ENCODE measurements at regions not wholly inside any gene's neighbourhood (a gene's known extent, or its start where the extent isn't known, plus 50 kb on each side); places are given as distances from the start of the nearest gene placed in this dataset.
A peak's percentile ranks its signal among the peaks of the same experiment; 100 is the strongest.

DNA sequence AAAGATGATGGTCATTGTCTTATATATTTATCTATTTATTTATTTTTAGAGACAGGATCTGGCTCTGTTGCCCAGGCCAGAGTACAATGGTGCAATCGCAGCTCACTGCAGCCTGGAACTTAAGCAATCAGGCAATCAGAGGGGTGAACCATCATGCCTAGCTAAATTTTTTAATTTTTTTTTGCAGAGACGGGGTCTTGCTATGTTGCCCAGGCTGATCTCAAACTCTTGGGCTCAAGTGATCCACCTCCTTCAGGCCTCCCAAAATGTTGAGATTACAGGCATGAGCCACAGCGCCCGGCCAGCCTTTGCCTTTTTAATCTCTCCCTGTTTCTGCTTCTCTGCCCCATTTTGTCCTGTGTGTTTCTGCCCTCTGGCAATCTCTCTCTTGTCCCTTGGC is 102.2 kb downstream of the NCR2 start:
- H3K9me3 Mint-ChIP-seq, result no peaks in the 10 kb centered on the region
- H3K27ac Mint-ChIP-seq, result peak overlapping the region; percentile 12
- H3K4me3 Mint-ChIP-seq, result no peak overlapping the region
- H3K4me1 ChIP-seq, result peaks cover 20% of the 10 kb centered on the region
- no peaks in the 10 kb centered on the region for H4K20me1 ChIP-seq (ENCODE audit: low read depth)
- no peak overlapping the region for H3K4me3 ChIP-seq
- H2AFZ ChIP-seq (replicated peaks), result no peak overlapping the region
- peaks cover 17% of the 10 kb centered on the region for H3K27me3 ChIP-seq
- no peaks in the 10 kb centered on the region for H3K36me3 Mint-ChIP-seq
- no peak for DNase-seq (ENCODE audit: low spot score)
- no peak overlapping the region for H3K4me2 ChIP-seq
- H3F3A ChIP-seq (ENCODE audit: low read depth), result peaks cover 15% of the 10 kb centered on the region
- no peaks in the 10 kb centered on the region for H3K79me2 ChIP-seq (ENCODE audit: low read depth)
- peaks cover 14% of the 10 kb centered on the region for H3K27me3 Mint-ChIP-seq (ENCODE audit: insufficient read depth, low read depth)
- H3K9ac ChIP-seq, result no peak overlapping the region
- no peaks in the 10 kb centered on the region for H3K9me3 ChIP-seq (ENCODE audit: low read depth)
- no peak overlapping the region for H3K27ac ChIP-seq
- TF ChIP-seq, protein P1, sequence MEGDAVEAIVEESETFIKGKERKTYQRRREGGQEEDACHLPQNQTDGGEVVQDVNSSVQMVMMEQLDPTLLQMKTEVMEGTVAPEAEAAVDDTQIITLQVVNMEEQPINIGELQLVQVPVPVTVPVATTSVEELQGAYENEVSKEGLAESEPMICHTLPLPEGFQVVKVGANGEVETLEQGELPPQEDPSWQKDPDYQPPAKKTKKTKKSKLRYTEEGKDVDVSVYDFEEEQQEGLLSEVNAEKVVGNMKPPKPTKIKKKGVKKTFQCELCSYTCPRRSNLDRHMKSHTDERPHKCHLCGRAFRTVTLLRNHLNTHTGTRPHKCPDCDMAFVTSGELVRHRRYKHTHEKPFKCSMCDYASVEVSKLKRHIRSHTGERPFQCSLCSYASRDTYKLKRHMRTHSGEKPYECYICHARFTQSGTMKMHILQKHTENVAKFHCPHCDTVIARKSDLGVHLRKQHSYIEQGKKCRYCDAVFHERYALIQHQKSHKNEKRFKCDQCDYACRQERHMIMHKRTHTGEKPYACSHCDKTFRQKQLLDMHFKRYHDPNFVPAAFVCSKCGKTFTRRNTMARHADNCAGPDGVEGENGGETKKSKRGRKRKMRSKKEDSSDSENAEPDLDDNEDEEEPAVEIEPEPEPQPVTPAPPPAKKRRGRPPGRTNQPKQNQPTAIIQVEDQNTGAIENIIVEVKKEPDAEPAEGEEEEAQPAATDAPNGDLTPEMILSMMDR (IDR thresholded peaks at IDR 0.05), result no peak
- TF ChIP-seq EZH2phosphoT487 (IDR thresholded peaks at IDR 0.05) (no peak), EZH2 (IDR thresholded peaks at IDR 0.05) (no peak)
- peaks cover 27% of the 10 kb centered on the region for H3K4me1 Mint-ChIP-seq
- no peaks in the 10 kb centered on the region for H3K36me3 ChIP-seq

DNA sequence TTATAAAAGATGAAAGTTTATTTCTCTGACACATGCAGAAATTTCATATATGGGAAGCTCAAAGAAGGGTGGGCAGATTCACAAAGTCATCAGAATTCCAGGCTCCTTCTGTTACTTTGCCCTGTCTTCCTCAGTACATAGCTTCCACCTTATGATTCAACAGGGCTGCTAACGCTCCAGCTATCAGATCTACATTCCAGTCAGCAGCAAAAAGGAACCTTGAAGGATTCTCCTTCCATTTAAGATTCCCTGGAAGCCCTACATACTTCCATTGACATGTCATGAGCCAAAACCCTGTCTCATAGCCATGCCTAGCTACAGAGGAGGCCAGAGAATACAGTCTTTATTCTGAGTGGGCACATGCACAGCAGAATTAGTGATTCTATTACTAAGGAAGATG is 103.3 kb downstream of the NCR2 start:
- Histone ChIP-seq H3K4me1 (peaks cover 25% of the 10 kb centered on the region), H3K9me3 (ENCODE audit: low read depth) (no peaks in the 10 kb centered on the region), H3K4me2 (no peak overlapping the region), H3F3A (ENCODE audit: low read depth) (peaks cover 27% of the 10 kb centered on the region), H3K27me3 (peaks cover 14% of the 10 kb centered on the region), H3K4me3 (no peak overlapping the region), H3K36me3 (no peaks in the 10 kb centered on the region), H4K20me1 (ENCODE audit: low read depth) (no peaks in the 10 kb centered on the region), H3K9ac (no peak overlapping the region), H3K27ac (no peak overlapping the region), H3K79me2 (ENCODE audit: low read depth) (no peaks in the 10 kb centered on the region), H2AFZ (replicated peaks) (no peak overlapping the region)
- TF ChIP-seq EZH2phosphoT487 (IDR thresholded peaks at IDR 0.05) (no peak), EZH2 (IDR thresholded peaks at IDR 0.05) (no peak)
- TF ChIP-seq, protein P1 (IDR thresholded peaks at IDR 0.05), result no peak
- H3K27me3 Mint-ChIP-seq (ENCODE audit: insufficient read depth, low read depth), result peaks cover 15% of the 10 kb centered on the region
- no peak overlapping the region for H3K4me3 Mint-ChIP-seq
- H3K36me3 Mint-ChIP-seq, result no peaks in the 10 kb centered on the region
- no peak overlapping the region for H3K27ac Mint-ChIP-seq
- no peaks in the 10 kb centered on the region for H3K9me3 Mint-ChIP-seq
- no peak for DNase-seq (ENCODE audit: low spot score)
- H3K4me1 Mint-ChIP-seq, result peaks cover 32% of the 10 kb centered on the region

DNA sequence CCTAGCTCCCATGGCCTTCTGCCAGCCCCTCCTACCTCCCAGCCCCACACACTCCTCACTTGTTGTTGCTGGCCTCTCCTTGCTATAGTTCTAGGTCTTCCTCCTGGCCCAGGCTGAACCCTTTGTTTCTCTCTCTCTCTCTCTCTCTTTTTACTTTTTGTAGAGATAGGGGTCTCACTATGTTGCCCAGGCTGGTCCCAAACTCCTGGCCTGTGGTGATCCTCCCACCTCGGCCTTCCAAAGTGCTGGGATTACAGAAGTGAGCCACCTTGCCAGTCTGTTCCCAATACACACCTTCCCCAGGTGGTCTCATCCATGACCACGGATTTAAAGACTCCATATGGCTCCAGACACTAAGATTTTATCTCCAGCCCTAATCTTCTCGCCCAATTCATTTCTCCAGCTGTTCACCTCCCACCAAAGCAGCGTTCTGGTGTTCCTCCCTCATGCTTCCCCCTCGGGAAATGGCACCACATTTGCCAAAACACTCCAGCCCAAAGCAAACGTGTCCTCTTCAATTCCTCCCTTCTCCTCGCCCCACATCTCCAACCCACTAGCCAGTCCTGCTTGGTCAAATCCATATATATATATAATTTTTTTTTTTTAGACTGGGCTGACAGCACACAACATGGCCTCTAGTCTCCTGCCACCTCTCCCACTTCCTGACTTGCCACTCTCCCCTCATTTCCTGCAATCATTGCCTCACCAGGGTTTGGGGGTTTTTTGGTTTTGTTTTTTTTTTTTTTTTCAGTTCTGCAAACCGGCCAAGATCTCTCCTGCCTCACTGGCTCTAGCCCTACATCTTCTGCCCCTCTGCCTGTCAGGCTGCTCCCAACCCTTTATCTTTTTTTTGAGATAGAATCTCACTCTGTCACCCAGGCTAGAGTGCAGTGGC is 104.4 kb downstream of the NCR2 start:
- no peak overlapping the region for H3K4me3 ChIP-seq
- H3K9me3 ChIP-seq (ENCODE audit: low read depth), result no peaks in the 10 kb centered on the region
- no peak overlapping the region for H3K9ac ChIP-seq
- no peak overlapping the region for H2AFZ ChIP-seq (replicated peaks)
- no peak overlapping the region for H3K27ac Mint-ChIP-seq
- no peaks in the 10 kb centered on the region for H3K79me2 ChIP-seq (ENCODE audit: low read depth)
- peaks cover 22% of the 10 kb centered on the region for H3K27me3 Mint-ChIP-seq (ENCODE audit: insufficient read depth, low read depth)
- no peaks in the 10 kb centered on the region for H3K36me3 ChIP-seq
- H3K4me1 ChIP-seq, result peaks cover 33% of the 10 kb centered on the region
- no peak overlapping the region for H3K4me2 ChIP-seq
- H3K27ac ChIP-seq, result no peak overlapping the region
- no peak overlapping the region for H3K4me3 Mint-ChIP-seq
- peaks cover 7% of the 10 kb centered on the region for H4K20me1 ChIP-seq (ENCODE audit: low read depth)
- no peaks in the 10 kb centered on the region for H3K9me3 Mint-ChIP-seq
- TF ChIP-seq EZH2phosphoT487 (IDR thresholded peaks at IDR 0.05) (no peak), EZH2 (IDR thresholded peaks at IDR 0.05) (no peak)
- TF ChIP-seq, protein P1 (IDR thresholded peaks at IDR 0.05), result no peak
- no peaks in the 10 kb centered on the region for H3K36me3 Mint-ChIP-seq
- H3K4me1 Mint-ChIP-seq, result peaks cover 42% of the 10 kb centered on the region
- H3K27me3 ChIP-seq, result peaks cover 24% of the 10 kb centered on the region
- DNase-seq (ENCODE audit: low spot score), result no peak
- H3F3A ChIP-seq (ENCODE audit: low read depth), result peaks cover 37% of the 10 kb centered on the region
